ENCODE measurements at regions not wholly inside any gene's neighbourhood (a gene's known extent, or its start where the extent isn't known, plus 50 kb on each side); places are given as distances from the start of the nearest gene placed in this dataset.

- no peak for TF ChIP-seq CTCF (IDR thresholded peaks at IDR 0.05; ENCODE audit: low read length)
- no peak for TF ChIP-seq EZH2phosphoT487 (IDR thresholded peaks at IDR 0.05; ENCODE audit: low read length)
Measured at GRCh38 chr6:126779331-126779730, 339.1 kb upstream of the RSPO3 start.
